Right atrium auricular region (tissue), 2 donors: ENCODE measurements at regions not wholly inside any gene's neighbourhood (a gene's known extent, or its start where the extent isn't known, plus 50 kb on each side); places are given as distances from the start of the nearest gene placed in this dataset.

ENCODE experiments used
- DNase-seq: peaks from one replicate; pipeline ENCODE4 v3.0.0-alpha.2; 2019; ENCODE audit warnings: low spot score
- H3K27ac ChIP-seq, 2 donors: fragments of 200-600 bp; sonication (generic); 1 replicate in 1 of 2; 2 replicates in 1 of 2; pipeline ENCODE4 v1.5.1; 2016 to 2019
- H3K27me3 ChIP-seq, 2 donors: fragments of 200-600 bp; sonication (generic); one replicate each; pipeline versions ENCODE4 v1.5.1 to v1.6.0; 2017 to 2019
- H3K36me3 ChIP-seq: fragments of 200-600 bp; sonication (generic); one replicate; pipeline ENCODE4 v1.5.1; 2016
- H3K4me1 ChIP-seq, 2 donors: fragments of 200-600 bp; sonication (generic); one replicate each; pipeline versions ENCODE4 v1.5.1 to v1.6.0; 2017 to 2019
- H3K4me3 ChIP-seq, 2 donors: fragments of 200-600 bp; sonication (generic); 1 replicate in 1 of 2; 2 replicates in 1 of 2; pipeline ENCODE4 v1.5.1; 2017 to 2019; ENCODE audit warnings: mild to moderate bottlenecking in 1 of 2, moderate library complexity in 1 of 2
- H3K9me3 ChIP-seq, 2 donors: fragments of 200-600 bp; sonication (generic); one replicate each; pipeline ENCODE4 v1.5.1; 2019
- CTCF ChIP-seq, 2 donors: fragments of 200-600 bp; sonication (generic); IDR thresholded peaks; one replicate each; pipeline ENCODE4 v1.5.1; 2019; ENCODE audit warnings: antibody characterized with exemption in 2 of 2

- Histone ChIP-seq H3K36me3 (no peaks in the 10 kb centered on the region), H3K4me1 (peaks cover 0 to 9% of the 10 kb centered on the region in 2 donors), H3K4me3 (no peak overlapping the region), H3K9me3 (no peaks in the 10 kb centered on the region), H3K27ac (no peak overlapping the region), H3K27me3 (no peaks in the 10 kb centered on the region)
- no peak for TF ChIP-seq CTCF (IDR thresholded peaks at IDR 0.05)
- DNase-seq, result no peak
Measured at GRCh38 chr20:39269493-39270217, 307.5 kb downstream of the DHX35 start.

- peak; percentile 63 to 95 for TF ChIP-seq CTCF (IDR thresholded peaks at IDR 0.05)
- Histone ChIP-seq H3K36me3 (no peaks in the 10 kb centered on the region), H3K9me3 (no peaks in the 10 kb centered on the region), H3K27ac (no peak overlapping the region), H3K27me3 (no peaks in the 10 kb centered on the region), H3K4me3 (no peak overlapping the region), H3K4me1 (peaks cover 0 to 9% of the 10 kb centered on the region in 2 donors)
- peak; percentile 62 for DNase-seq
Measured at GRCh38 chr20:39268981-39269461, 306.9 kb downstream of the DHX35 start.

- TF ChIP-seq CTCF (IDR thresholded peaks at IDR 0.05), result no peak
- Histone ChIP-seq H3K36me3 (no peaks in the 10 kb centered on the region), H3K4me3 (no peak overlapping the region), H3K27ac (no peak overlapping the region), H3K4me1 (peaks cover 0 to 9% of the 10 kb centered on the region in 2 donors), H3K9me3 (no peaks in the 10 kb centered on the region), H3K27me3 (no peaks in the 10 kb centered on the region)
- DNase-seq, result no peak
Measured at GRCh38 chr20:39268491-39268951, 306.4 kb downstream of the DHX35 start.

- no peaks in the 10 kb centered on the region for H3K36me3 ChIP-seq
- no peak for TF ChIP-seq CTCF (IDR thresholded peaks at IDR 0.05)
- no peaks in the 10 kb centered on the region for H3K9me3 ChIP-seq
- no peaks in the 10 kb centered on the region for H3K27me3 ChIP-seq
- H3K27ac ChIP-seq, result no peak overlapping the region
- no peak for DNase-seq
- peaks cover 0 to 9% of the 10 kb centered on the region in 2 donors for H3K4me1 ChIP-seq
- no peak overlapping the region for H3K4me3 ChIP-seq
Measured at GRCh38 chr20:39266989-39267388, 304.8 kb downstream of the DHX35 start.

- peaks cover 0 to 9% of the 10 kb centered on the region in 2 donors for H3K4me1 ChIP-seq
- TF ChIP-seq CTCF (IDR thresholded peaks at IDR 0.05), result peak; percentile 78 to 86
- DNase-seq, result peak; percentile 68
Measured at GRCh38 chr20:39264506-39265172, 302.5 kb downstream of the DHX35 start.

More at GRCh38 chr20:39264506-39265172, 302.5 kb downstream of the DHX35 start:
- Histone ChIP-seq H3K36me3 (no peaks in the 10 kb centered on the region), H3K4me3 (no peak overlapping the region), H3K9me3 (no peaks in the 10 kb centered on the region), H3K27ac (no peak overlapping the region), H3K27me3 (no peaks in the 10 kb centered on the region)
